ENCODE measurements at regions not wholly inside any gene's neighbourhood (a gene's known extent, or its start where the extent isn't known, plus 50 kb on each side); places are given as distances from the start of the nearest gene placed in this dataset.
A peak's percentile ranks its signal among the peaks of the same experiment; 100 is the strongest.

DNA sequence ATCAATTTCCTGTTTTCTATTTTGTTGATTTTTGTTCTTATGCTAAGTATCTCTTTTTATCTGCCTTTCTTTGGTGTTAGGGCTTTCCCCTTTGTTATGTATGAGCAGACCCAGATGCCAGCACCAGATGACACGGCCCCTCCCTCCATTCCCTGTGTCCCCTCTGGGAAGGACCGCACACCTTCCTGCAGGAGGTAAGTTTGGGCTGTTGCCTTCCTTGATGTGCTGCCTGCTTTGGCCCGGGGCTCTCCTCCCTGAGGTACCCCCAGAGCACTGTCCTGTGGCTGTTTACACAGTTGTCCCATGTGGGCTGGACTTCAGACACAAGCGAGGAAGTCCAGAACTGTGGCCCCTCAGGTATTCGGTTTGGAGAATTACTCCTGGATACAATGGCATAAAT, 343.8 kb upstream of the IRX1 start:
- DNase-seq (ENCODE audit: low read depth in 1 of 2, low spot score in 2 of 2) (peak in 1 of 2 experiments; percentile 10), FAIRE-seq (no peak)
- Histone ChIP-seq H2BK5ac (ENCODE audit: low read depth, low read length) (0 out of 2 replicates have a peak overlapping the region, but pooled peaks have one; percentile 4), H3K27me3 (replicated peaks in 1 of 4; ENCODE audit: control insufficient read depth in 3 of 4, extremely low read depth in 1 of 4, insufficient read depth in 3 of 4, low read length in 3 of 4) (no peaks in the 10 kb centered on the region), H2AK5ac (ENCODE audit: low read depth, low read length) (0 out of 2 replicates have a peak overlapping the region, but pooled peaks have one; percentile 49), H2AFZ (ENCODE audit: low read length) (no peak overlapping the region), H3K27ac (ENCODE audit: low read depth, low read length) (no peak overlapping the region), H3K4me3 (ENCODE audit: extremely low read depth in 1 of 4, insufficient read depth in 2 of 4, low read depth in 3 of 4, low read length in 4 of 4) (no peak overlapping the region; a peak in 1 of 8 replicates), H4K91ac (replicated peaks; ENCODE audit: insufficient read length, low read length) (no peak overlapping the region), H3K79me1 (ENCODE audit: low read depth, low read length) (no peaks in the 10 kb centered on the region), H3K56ac (replicated peaks; ENCODE audit: insufficient read length, low read depth, low read length) (no peak overlapping the region), H2BK12ac (ENCODE audit: low read depth, low read length) (no peak overlapping the region; the same call in 1 of the 2 replicates), H3K9me3 (ENCODE audit: insufficient read depth in 2 of 2, low read depth in 1 of 2, low read length in 1 of 2) (no peaks in the 10 kb centered on the region), H3K79me2 (ENCODE audit: control insufficient read depth in 1 of 2, insufficient read depth in 2 of 2, low read length in 2 of 2) (no peaks in the 10 kb centered on the region), H3K18ac (ENCODE audit: extremely low read depth, low read length) (no peak overlapping the region), H4K20me1 (replicated peaks in 1 of 2; ENCODE audit: control insufficient read depth in 1 of 2, insufficient read depth in 2 of 2, low read length in 2 of 2) (no peaks in the 10 kb centered on the region), H3K36me3 (ENCODE audit: control insufficient read depth in 2 of 4, insufficient read depth in 4 of 4, low read length in 3 of 4) (no peaks in the 10 kb centered on the region), H2BK120ac (replicated peaks; ENCODE audit: low read depth, low read length) (no peak overlapping the region), H2BK15ac (ENCODE audit: low read length) (no peak overlapping the region), H3K23me2 (ENCODE audit: low read depth, low read length) (no peaks in the 10 kb centered on the region), H3K4ac (replicated peaks; ENCODE audit: insufficient read length, low read depth, low read length) (no peak overlapping the region), H3K4me1 (replicated peaks in 1 of 4; ENCODE audit: control insufficient read depth in 3 of 4, insufficient read depth in 4 of 4, low read length in 3 of 4) (peaks cover 0 to 6% (median 3%) of the 10 kb centered on the region in 4 experiments; a peak in 3 of 7 replicates), H4K8ac (ENCODE audit: extremely low read depth, insufficient read depth, low read length) (no peak overlapping the region), H3K4me2 (ENCODE audit: insufficient read depth in 1 of 2, low read depth in 2 of 2, low read length in 2 of 2) (no peak overlapping the region), H3K14ac (ENCODE audit: insufficient read length) (no peak overlapping the region), H3K9ac (replicated peaks in 1 of 4; ENCODE audit: extremely low read depth in 1 of 4, low read depth in 3 of 4, low read length in 3 of 4) (no peak overlapping the region), H3K23ac (ENCODE audit: insufficient read length) (no peak overlapping the region), H2BK20ac (ENCODE audit: low read length) (peak overlapping the region; percentile 25; the same call in 1 of the 2 replicates), H4K5ac (ENCODE audit: insufficient read length, low read depth, low read length) (no peak overlapping the region)
- CTCF ChIA-PET (ENCODE audit: partially characterized antibody): no interaction called here
- TF ChIP-seq TAF1 (IDR thresholded peaks at IDR 0.05; ENCODE audit: low read depth, low read length) (no peak), GABPA (IDR thresholded peaks at IDR 0.05; ENCODE audit: borderline replicate concordance, insufficient read depth, low read length) (peak; percentile 40; the same call in 1 of the 2 replicates)
- TF ChIP-seq, protein P1, sequence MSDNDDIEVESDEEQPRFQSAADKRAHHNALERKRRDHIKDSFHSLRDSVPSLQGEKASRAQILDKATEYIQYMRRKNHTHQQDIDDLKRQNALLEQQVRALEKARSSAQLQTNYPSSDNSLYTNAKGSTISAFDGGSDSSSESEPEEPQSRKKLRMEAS (IDR thresholded peaks at IDR 0.05): 0 out of 2 replicates have a peak, but pooled peaks have one; percentile 14
- WGBS, 2 experiments (ENCODE audit: extremely low coverage in 1 of 2, insufficient coverage in 1 of 2, insufficient read length in 1 of 2, insufficient replicate concordance in 2 of 2, low coverage in 1 of 2, low lambda C conversion rate in 2 of 2, missing lambda C conversion rate in 1 of 2): 47% methylated on average over 5 of the region's 5 CpGs; no CpG with 5 or more reads in 1 of the 2 experiments
- POLR2A ChIA-PET (ENCODE audit: partially characterized antibody): no interaction called here
